HEK293 (cell line): ENCODE measurements at regions not wholly inside any gene's neighbourhood (a gene's known extent, or its start where the extent isn't known, plus 50 kb on each side); places are given as distances from the start of the nearest gene placed in this dataset.

Source experiments
- CTCF ChIA-PET: fragments of 350-600 bp; formaldehyde crosslinking; extraction: SDS; loops from one replicate; lab custom pipeline; 2021; ENCODE audit warnings: antibody characterized with exemption; lab: Yijun Ruan, JAX
- POLR2A ChIA-PET: fragments of 300-600 bp; formaldehyde crosslinking; extraction: SDS; loops from one replicate; lab custom pipeline; 2020; ENCODE audit warnings: antibody characterized with exemption, inconsistent platforms; lab: Yijun Ruan, JAX
- H3K27ac ChIP-seq: fragments of 200-500 bp; sonication (Bioruptor generic); 2 replicates; pipeline ENCODE4 v1.5.1; 2014; ENCODE audit warnings: low read depth, low read length, control low read depth, inconsistent platforms; ENCODE audit errors: extremely low read depth
- H3K36me3 ChIP-seq, 2 experiments: fragments of 200-500 bp in 1 of 2; sonication (Bioruptor generic) in 1 of 2; 1 replicate in 1 of 2; 2 replicates in 1 of 2; pipeline ENCODE4 v1.5.1; 2014 to 2017; ENCODE audit warnings: inconsistent platforms in 2 of 2, low read length in 2 of 2; ENCODE audit not compliant: control insufficient read depth in 2 of 2, insufficient read depth in 1 of 2
- H3K4me1 ChIP-seq: fragments of 200-500 bp; sonication (Bioruptor generic); 2 replicates; pipeline ENCODE4 v1.5.1; 2014; ENCODE audit warnings: mild to moderate bottlenecking, low read length, inconsistent platforms; ENCODE audit not compliant: control insufficient read depth, insufficient read depth
- H3K4me3 ChIP-seq: 2 replicates; pipeline ENCODE4 v1.5.1; 2011; ENCODE audit warnings: low read depth, mild to moderate bottlenecking, control low read depth, low read length, moderate library complexity
- H3K9me3 ChIP-seq: fragments of 200-500 bp; sonication (Bioruptor generic); 2 replicates; pipeline ENCODE4 v1.5.1; 2014; ENCODE audit warnings: low read depth, low read length, inconsistent platforms; ENCODE audit not compliant: control insufficient read depth, insufficient read depth
- EGR2 ChIP-seq: fragments of 450-650 bp; formaldehyde crosslinking; IDR thresholded peaks from 2 replicates; pipeline ENCODE4 v1.5.1; 2016; ENCODE audit warnings: low read depth, missing biosample characterization, missing genetic modification characterization
- KLF1 ChIP-seq: fragments of 450-650 bp; formaldehyde crosslinking; IDR thresholded peaks from 2 replicates; pipeline ENCODE4 v1.5.1; 2016; ENCODE audit warnings: missing biosample characterization, missing genetic modification characterization
- MYNN ChIP-seq: fragments of 450-650 bp; formaldehyde crosslinking; IDR thresholded peaks from 2 replicates; pipeline ENCODE4 v1.5.1; 2016; ENCODE audit warnings: missing biosample characterization, missing genetic modification characterization, borderline replicate concordance
- MZF1 ChIP-seq: fragments of 450-650 bp; formaldehyde crosslinking; IDR thresholded peaks from 2 replicates; pipeline ENCODE4 v1.5.1; 2017; ENCODE audit warnings: missing biosample characterization, missing genetic modification characterization, borderline replicate concordance
- TCF7L2 ChIP-seq: IDR thresholded peaks from 2 replicates; pipeline ENCODE4 v1.6.1; 2011; ENCODE audit warnings: low read depth, mild to moderate bottlenecking, inconsistent platforms, low read length, moderate library complexity, borderline replicate concordance
- ZFHX2 ChIP-seq: fragments of 450-650 bp; formaldehyde crosslinking; conservative IDR thresholded peaks from 2 replicates; pipeline ENCODE4 v1.5.1; 2016; ENCODE audit warnings: missing biosample characterization, missing genetic modification characterization
- ZFP3 ChIP-seq: fragments of 450-650 bp; formaldehyde crosslinking; IDR thresholded peaks from 2 replicates; pipeline ENCODE4 v1.5.1; 2016; ENCODE audit warnings: low read depth, missing biosample characterization, missing genetic modification characterization
- ZIC2 ChIP-seq: fragments of 450-650 bp; formaldehyde crosslinking; IDR thresholded peaks from 2 replicates; pipeline ENCODE4 v1.5.1; 2016; ENCODE audit warnings: missing biosample characterization, missing genetic modification characterization
- ZNF146 ChIP-seq: fragments of 450-650 bp; formaldehyde crosslinking; IDR thresholded peaks from 2 replicates; pipeline ENCODE4 v1.5.1; 2016; ENCODE audit warnings: missing biosample characterization, missing genetic modification characterization
- ZNF16 ChIP-seq: fragments of 450-650 bp; formaldehyde crosslinking; IDR thresholded peaks from 2 replicates; pipeline ENCODE4 v1.5.1; 2016; ENCODE audit warnings: low read depth, missing biosample characterization, missing genetic modification characterization
- ZNF184 ChIP-seq: fragments of 450-650 bp; IDR thresholded peaks from 2 replicates; pipeline ENCODE4 v1.5.1; 2018; ENCODE audit warnings: missing biosample characterization, mild to moderate bottlenecking, missing genetic modification characterization
- ZNF2 ChIP-seq: fragments of 450-650 bp; formaldehyde crosslinking; IDR thresholded peaks from 2 replicates; pipeline ENCODE4 v1.5.1; 2016; ENCODE audit warnings: missing biosample characterization, missing genetic modification characterization
- ZNF354C ChIP-seq: fragments of 450-650 bp; formaldehyde crosslinking; IDR thresholded peaks from 2 replicates; pipeline ENCODE4 v1.5.1; 2016; ENCODE audit warnings: missing biosample characterization, missing genetic modification characterization, low read depth, borderline replicate concordance
- ZNF394 ChIP-seq: fragments of 450-650 bp; formaldehyde crosslinking; IDR thresholded peaks from 2 replicates; pipeline ENCODE4 v1.5.1; 2016; ENCODE audit warnings: missing biosample characterization, missing genetic modification characterization, mild to moderate bottlenecking, moderate library complexity, borderline replicate concordance
- ZNF518A ChIP-seq: fragments of 450-650 bp; formaldehyde crosslinking; conservative IDR thresholded peaks from 2 replicates; pipeline ENCODE4 v1.5.1; 2016; ENCODE audit warnings: low read depth, missing biosample characterization, missing genetic modification characterization
- ZNF521 ChIP-seq: fragments of 450-650 bp; formaldehyde crosslinking; IDR thresholded peaks from 2 replicates; pipeline ENCODE4 v1.5.1; 2017; ENCODE audit warnings: missing biosample characterization, mild to moderate bottlenecking, missing genetic modification characterization
- ZNF596 ChIP-seq: fragments of 450-650 bp; IDR thresholded peaks from 2 replicates; pipeline ENCODE4 v1.5.0; 2018; ENCODE audit warnings: missing biosample characterization, mild to moderate bottlenecking, missing genetic modification characterization, moderate library complexity
- ZNF626 ChIP-seq: fragments of 450-650 bp; sonication (Bioruptor Pico); formaldehyde crosslinking; IDR thresholded peaks from 2 replicates; pipeline ENCODE4 v1.5.1; 2018; ENCODE audit warnings: missing biosample characterization, missing genetic modification characterization, inconsistent platforms
- ZSCAN16 ChIP-seq: fragments of 450-650 bp; formaldehyde crosslinking; IDR thresholded peaks from 2 replicates; pipeline ENCODE4 v1.5.1; 2016; ENCODE audit warnings: missing biosample characterization, missing genetic modification characterization
- ZSCAN30 ChIP-seq: fragments of 450-650 bp; IDR thresholded peaks from 2 replicates; pipeline ENCODE4 v1.5.1; 2018; ENCODE audit warnings: missing biosample characterization, mild to moderate bottlenecking, missing genetic modification characterization, moderate library complexity
- TF ChIP-seq, protein P1 (sequence below): fragments of 450-650 bp; formaldehyde crosslinking; IDR thresholded peaks from 2 replicates; pipeline ENCODE4 v1.5.1; 2016; ENCODE audit warnings: missing biosample characterization, missing genetic modification characterization
- TF ChIP-seq, protein P2 (sequence below): fragments of 450-650 bp; formaldehyde crosslinking; IDR thresholded peaks from 2 replicates; pipeline ENCODE4 v1.5.1; 2016; ENCODE audit warnings: missing biosample characterization, missing genetic modification characterization
- TF ChIP-seq, protein P3 (sequence below): fragments of 450-650 bp; formaldehyde crosslinking; IDR thresholded peaks from 2 replicates; pipeline ENCODE4 v1.5.1; 2016; ENCODE audit warnings: missing biosample characterization, missing genetic modification characterization
- TF ChIP-seq, protein P4 (sequence below): fragments of 450-650 bp; formaldehyde crosslinking; IDR thresholded peaks from 2 replicates; pipeline ENCODE4 v1.5.1; 2017; ENCODE audit warnings: missing biosample characterization, missing genetic modification characterization

- no peaks in the 10 kb centered on the region for H3K36me3 ChIP-seq
- H3K9me3 ChIP-seq: no peaks in the 10 kb centered on the region
- no peak overlapping the region for H3K27ac ChIP-seq
- ChIA-PET CTCF (no interaction called here), POLR2A (no interaction called here)
- H3K4me3 ChIP-seq: no peak overlapping the region
- no peaks in the 10 kb centered on the region for H3K4me1 ChIP-seq
- TF ChIP-seq ZNF626 (no peak), MYNN (tag by site-specific recombination) (no peak), ZSCAN16 (tag by site-specific recombination) (no peak), ZSCAN30 (tag by site-specific recombination) (no peak), ZNF521 (tag by site-specific recombination) (no peak), ZFP3 (tag by site-specific recombination) (no peak), ZNF354C (tag by site-specific recombination) (no peak), ZNF2 (tag by site-specific recombination) (no peak), ZFHX2 (tag by site-specific recombination) (peak; percentile 88), TCF7L2 (no peak), ZNF184 (no peak), ZIC2 (no peak), ZNF596 (no peak), ZNF394 (tag by site-specific recombination) (no peak), KLF1 (tag by site-specific recombination) (no peak), ZNF518A (tag by site-specific recombination) (no peak), ZNF146 (tag by site-specific recombination) (no peak), EGR2 (tag by site-specific recombination) (peak; percentile 82), MZF1 (no peak), ZNF16 (tag by site-specific recombination) (no peak)
- TF ChIP-seq, protein P1, sequence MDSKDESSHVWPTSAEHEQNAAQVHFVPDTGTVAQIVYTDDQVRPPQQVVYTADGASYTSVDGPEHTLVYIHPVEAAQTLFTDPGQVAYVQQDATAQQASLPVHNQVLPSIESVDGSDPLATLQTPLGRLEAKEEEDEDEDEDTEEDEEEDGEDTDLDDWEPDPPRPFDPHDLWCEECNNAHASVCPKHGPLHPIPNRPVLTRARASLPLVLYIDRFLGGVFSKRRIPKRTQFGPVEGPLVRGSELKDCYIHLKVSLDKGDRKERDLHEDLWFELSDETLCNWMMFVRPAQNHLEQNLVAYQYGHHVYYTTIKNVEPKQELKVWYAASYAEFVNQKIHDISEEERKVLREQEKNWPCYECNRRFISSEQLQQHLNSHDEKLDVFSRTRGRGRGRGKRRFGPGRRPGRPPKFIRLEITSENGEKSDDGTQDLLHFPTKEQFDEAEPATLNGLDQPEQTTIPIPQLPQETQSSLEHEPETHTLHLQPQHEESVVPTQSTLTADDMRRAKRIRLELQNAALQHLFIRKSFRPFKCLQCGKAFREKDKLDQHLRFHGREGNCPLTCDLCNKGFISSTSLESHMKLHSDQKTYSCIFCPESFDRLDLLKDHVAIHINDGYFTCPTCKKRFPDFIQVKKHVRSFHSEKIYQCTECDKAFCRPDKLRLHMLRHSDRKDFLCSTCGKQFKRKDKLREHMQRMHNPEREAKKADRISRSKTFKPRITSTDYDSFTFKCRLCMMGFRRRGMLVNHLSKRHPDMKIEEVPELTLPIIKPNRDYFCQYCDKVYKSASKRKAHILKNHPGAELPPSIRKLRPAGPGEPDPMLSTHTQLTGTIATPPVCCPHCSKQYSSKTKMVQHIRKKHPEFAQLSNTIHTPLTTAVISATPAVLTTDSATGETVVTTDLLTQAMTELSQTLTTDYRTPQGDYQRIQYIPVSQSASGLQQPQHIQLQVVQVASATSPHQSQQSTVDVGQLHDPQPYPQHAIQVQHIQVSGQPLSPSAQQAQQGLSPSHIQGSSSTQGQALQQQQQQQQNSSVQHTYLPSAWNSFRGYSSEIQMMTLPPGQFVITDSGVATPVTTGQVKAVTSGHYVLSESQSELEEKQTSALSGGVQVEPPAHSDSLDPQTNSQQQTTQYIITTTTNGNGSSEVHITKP: no peak
- TF ChIP-seq, protein P2, sequence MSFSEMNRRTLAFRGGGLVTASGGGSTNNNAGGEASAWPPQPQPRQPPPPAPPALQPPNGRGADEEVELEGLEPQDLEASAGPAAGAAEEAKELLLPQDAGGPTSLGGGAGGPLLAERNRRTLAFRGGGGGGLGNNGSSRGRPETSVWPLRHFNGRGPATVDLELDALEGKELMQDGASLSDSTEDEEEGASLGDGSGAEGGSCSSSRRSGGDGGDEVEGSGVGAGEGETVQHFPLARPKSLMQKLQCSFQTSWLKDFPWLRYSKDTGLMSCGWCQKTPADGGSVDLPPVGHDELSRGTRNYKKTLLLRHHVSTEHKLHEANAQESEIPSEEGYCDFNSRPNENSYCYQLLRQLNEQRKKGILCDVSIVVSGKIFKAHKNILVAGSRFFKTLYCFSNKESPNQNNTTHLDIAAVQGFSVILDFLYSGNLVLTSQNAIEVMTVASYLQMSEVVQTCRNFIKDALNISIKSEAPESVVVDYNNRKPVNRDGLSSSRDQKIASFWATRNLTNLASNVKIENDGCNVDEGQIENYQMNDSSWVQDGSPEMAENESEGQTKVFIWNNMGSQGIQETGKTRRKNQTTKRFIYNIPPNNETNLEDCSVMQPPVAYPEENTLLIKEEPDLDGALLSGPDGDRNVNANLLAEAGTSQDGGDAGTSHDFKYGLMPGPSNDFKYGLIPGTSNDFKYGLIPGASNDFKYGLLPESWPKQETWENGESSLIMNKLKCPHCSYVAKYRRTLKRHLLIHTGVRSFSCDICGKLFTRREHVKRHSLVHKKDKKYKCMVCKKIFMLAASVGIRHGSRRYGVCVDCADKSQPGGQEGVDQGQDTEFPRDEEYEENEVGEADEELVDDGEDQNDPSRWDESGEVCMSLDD (tag by site-specific recombination): peak; percentile 84; the same call in 1 of the 2 replicates
- TF ChIP-seq, protein P3, sequence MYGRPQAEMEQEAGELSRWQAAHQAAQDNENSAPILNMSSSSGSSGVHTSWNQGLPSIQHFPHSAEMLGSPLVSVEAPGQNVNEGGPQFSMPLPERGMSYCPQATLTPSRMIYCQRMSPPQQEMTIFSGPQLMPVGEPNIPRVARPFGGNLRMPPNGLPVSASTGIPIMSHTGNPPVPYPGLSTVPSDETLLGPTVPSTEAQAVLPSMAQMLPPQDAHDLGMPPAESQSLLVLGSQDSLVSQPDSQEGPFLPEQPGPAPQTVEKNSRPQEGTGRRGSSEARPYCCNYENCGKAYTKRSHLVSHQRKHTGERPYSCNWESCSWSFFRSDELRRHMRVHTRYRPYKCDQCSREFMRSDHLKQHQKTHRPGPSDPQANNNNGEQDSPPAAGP (tag by site-specific recombination): no peak
- TF ChIP-seq, protein P4, sequence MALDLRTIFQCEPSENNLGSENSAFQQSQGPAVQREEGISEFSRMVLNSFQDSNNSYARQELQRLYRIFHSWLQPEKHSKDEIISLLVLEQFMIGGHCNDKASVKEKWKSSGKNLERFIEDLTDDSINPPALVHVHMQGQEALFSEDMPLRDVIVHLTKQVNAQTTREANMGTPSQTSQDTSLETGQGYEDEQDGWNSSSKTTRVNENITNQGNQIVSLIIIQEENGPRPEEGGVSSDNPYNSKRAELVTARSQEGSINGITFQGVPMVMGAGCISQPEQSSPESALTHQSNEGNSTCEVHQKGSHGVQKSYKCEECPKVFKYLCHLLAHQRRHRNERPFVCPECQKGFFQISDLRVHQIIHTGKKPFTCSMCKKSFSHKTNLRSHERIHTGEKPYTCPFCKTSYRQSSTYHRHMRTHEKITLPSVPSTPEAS: no peak
These were observed 50.1 kb upstream of the EN2 start for GRCh38 chr7:155407799-155408198.
